IPS-15b (cell line): ENCODE measurements at regions not wholly inside any gene's neighbourhood (a gene's known extent, or its start where the extent isn't known, plus 50 kb on each side); places are given as distances from the start of the nearest gene placed in this dataset.

Experiments
- H3K27me3 ChIP-seq: one replicate; pipeline ENCODE4 v1.6.1; 2013; ENCODE audit warnings: low read length; ENCODE audit not compliant: control insufficient read depth, insufficient read depth
- H3K36me3 ChIP-seq: one replicate; pipeline ENCODE4 v1.6.1; 2013; ENCODE audit warnings: low read length; ENCODE audit not compliant: control insufficient read depth, insufficient read depth
- H3K4me1 ChIP-seq: one replicate; pipeline ENCODE4 v1.6.1; 2013; ENCODE audit warnings: mild to moderate bottlenecking, low read length; ENCODE audit not compliant: control insufficient read depth, insufficient read depth
- H3K4me3 ChIP-seq: one replicate; pipeline ENCODE4 v1.5.1; 2013; ENCODE audit warnings: low read depth, low read length
- H3K9ac ChIP-seq: one replicate; pipeline ENCODE4 v1.6.1; 2013; ENCODE audit warnings: low read depth, mild to moderate bottlenecking, low read length
- H3K9me3 ChIP-seq: one replicate; pipeline ENCODE4 v1.6.1; 2013; ENCODE audit warnings: mild to moderate bottlenecking, low read length; ENCODE audit not compliant: control insufficient read depth, insufficient read depth

DNA sequence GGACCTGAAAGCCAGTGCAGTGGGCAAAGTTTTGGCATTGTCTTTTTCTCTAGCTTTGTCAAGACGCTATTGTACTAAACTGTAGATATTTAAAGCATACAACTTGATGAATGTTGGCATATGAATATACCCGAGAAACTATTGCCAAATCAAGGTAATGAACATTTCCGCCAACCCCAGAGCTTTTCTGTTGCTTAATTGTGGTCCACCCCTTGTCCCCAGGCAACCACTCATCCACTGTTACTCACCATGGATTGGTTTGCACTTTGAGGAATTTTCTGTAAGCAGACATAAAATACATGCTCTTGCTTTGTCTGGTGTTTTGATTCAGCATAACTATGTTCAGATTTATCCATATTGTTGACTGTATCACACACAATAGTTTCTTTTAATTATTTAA is 688.4 kb downstream of the ADCYAP1 start:
- H3K4me1 ChIP-seq: no peaks in the 10 kb centered on the region
- no peaks in the 10 kb centered on the region for H3K36me3 ChIP-seq
- H3K27me3 ChIP-seq: no peaks in the 10 kb centered on the region
- H3K4me3 ChIP-seq: no peak overlapping the region
- no peaks in the 10 kb centered on the region for H3K9me3 ChIP-seq
- H3K9ac ChIP-seq: no peak overlapping the region

DNA sequence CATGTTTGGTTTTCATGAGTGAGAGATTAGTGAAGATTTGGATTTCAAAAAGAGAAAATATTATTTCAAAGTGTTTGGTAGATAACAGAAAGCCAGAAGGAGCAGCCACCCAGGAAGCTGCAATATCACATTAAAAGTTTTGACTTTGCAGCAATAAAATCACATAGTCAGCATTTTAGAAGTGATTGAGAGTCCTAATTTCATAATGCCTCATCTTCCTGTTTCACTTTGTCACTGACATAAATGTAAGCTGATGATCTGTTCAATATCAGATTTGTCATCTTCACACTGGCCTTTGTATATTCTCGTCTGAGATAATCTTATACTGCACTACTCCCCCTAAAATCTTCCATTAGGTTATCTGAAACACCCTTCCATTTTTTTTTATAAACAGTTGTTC is 690.5 kb downstream of the ADCYAP1 start:
- Histone ChIP-seq H3K27me3 (no peaks in the 10 kb centered on the region), H3K4me3 (no peak overlapping the region), H3K9me3 (no peaks in the 10 kb centered on the region), H3K9ac (no peak overlapping the region), H3K4me1 (no peaks in the 10 kb centered on the region), H3K36me3 (no peaks in the 10 kb centered on the region)

DNA sequence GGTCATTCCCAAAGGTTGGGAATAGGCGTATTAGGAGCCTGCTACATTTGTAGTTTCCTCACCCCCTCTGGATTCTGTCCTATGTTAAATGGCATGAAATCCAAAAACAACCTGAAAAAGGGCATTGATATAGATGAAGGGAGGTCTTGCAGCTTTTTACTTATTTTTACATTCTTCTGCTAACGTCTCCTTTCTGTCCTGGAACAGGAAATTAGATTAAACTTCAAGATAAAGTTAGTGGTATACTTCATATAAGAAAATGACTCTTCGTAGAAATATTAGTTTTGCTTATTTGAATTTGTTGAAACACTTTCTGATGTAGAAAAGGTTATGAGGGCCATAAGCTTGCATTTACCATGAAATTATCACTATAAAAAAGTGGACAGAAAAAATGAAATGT is 694.5 kb downstream of the ADCYAP1 start:
- Histone ChIP-seq H3K9ac (no peak overlapping the region), H3K4me3 (no peak overlapping the region), H3K9me3 (no peaks in the 10 kb centered on the region), H3K27me3 (no peaks in the 10 kb centered on the region), H3K36me3 (no peaks in the 10 kb centered on the region), H3K4me1 (no peaks in the 10 kb centered on the region)

DNA sequence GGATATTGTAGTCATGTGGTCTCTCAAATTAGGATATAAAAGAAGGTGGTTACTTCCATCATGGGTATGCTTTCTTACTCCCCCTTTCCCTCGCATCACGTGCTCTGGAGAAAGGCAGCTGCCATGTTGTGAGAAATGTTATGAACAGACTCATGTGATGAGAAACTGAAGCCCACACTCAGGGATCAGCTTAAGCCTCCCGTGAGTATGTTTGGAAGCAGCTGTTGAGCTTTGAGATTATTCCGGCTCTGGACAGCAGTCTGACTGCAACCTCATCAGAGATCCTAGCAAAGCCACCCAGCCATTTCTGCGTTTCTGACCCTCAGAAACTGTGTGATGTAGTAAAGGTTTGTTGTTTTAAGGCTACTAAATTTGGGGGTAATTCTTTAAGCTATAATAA is 700.1 kb downstream of the ADCYAP1 start:
- no peaks in the 10 kb centered on the region for H3K4me1 ChIP-seq
- H3K9me3 ChIP-seq: no peaks in the 10 kb centered on the region
- H3K9ac ChIP-seq: no peak overlapping the region
- no peak overlapping the region for H3K4me3 ChIP-seq
- H3K27me3 ChIP-seq: no peaks in the 10 kb centered on the region
- no peaks in the 10 kb centered on the region for H3K36me3 ChIP-seq

DNA sequence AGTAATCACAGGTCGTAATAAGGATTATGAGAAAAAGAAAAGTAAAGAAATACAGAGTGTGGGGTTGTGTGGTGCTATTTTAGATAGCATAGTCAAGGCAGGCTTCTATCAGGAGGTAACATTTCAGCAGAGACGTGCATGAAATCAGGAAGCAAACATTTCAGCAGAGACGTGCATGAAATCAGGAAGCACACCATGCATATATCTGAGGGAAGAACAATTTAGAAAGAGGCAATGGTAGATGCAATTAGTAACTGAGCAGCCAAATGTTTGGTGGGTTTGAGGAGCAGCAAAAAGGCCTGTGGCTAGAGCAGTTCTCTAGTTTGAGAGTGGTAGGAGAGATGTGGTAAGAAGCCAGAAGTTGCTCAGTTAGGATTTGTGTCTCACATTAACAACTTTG is 713.7 kb downstream of the ADCYAP1 start:
- Histone ChIP-seq H3K27me3 (no peaks in the 10 kb centered on the region), H3K9me3 (no peaks in the 10 kb centered on the region), H3K36me3 (no peaks in the 10 kb centered on the region), H3K4me1 (no peaks in the 10 kb centered on the region), H3K4me3 (no peak overlapping the region), H3K9ac (no peak overlapping the region)

DNA sequence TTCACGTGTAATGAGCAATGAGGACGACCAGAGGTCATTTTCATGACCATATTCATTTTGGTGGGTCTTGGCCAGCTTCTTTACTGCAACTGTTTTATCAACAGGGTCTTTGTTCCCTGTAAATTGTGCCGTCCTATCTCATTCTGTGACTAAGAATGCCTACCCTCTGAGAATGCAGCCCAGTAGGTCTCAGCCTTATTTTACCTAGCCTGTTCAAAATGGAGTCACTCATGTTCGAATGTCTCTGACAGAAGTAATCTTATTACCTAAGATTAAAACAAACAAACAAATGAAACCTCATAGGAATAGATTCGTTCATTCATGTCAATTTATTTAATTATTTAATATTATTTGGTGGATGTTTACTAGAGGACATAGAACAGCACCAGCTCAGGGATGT is 714.8 kb downstream of the ADCYAP1 start:
- Histone ChIP-seq H3K9ac (no peak overlapping the region), H3K4me1 (no peaks in the 10 kb centered on the region), H3K27me3 (no peaks in the 10 kb centered on the region), H3K4me3 (no peak overlapping the region), H3K9me3 (no peaks in the 10 kb centered on the region), H3K36me3 (no peaks in the 10 kb centered on the region)

DNA sequence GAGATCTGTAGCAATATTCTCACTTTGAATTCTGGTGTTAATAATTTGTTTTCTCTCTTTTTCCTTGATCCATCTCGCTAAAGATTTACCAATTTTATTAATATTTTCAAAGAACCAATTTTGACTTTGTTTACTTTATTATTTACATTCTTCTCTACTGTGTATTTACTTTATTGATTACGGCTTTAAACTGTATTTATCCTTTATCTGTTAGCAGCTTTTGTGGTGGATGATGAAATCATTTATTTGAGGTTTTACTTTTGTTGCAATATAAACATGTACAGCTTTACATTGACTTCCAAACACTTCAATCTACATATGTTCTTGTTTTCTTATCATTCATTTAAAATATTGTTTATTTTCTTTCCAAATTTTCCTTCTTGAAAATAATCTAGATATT is 719.9 kb downstream of the ADCYAP1 start:
- no peaks in the 10 kb centered on the region for H3K9me3 ChIP-seq
- no peaks in the 10 kb centered on the region for H3K36me3 ChIP-seq
- H3K9ac ChIP-seq: no peak overlapping the region
- H3K4me3 ChIP-seq: no peak overlapping the region
- no peaks in the 10 kb centered on the region for H3K4me1 ChIP-seq
- H3K27me3 ChIP-seq: no peaks in the 10 kb centered on the region

DNA sequence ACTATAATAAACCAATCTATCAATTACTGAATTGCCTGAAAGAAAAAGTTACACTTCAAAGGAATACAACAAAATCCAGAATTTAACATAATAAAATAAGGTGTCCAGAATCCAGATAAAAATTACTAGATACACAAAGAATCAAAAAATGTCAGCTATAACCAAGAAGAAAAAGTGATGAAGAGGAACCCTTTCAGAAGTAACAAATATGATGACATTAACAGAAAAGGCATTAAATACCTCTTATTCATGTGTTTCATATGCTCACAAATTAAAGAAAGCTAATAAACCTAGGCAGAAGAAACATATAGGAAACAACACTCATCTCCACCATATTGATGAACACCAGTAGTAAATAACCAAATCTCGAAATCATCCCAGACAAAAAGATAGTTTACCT is 722.8 kb downstream of the ADCYAP1 start:
- Histone ChIP-seq H3K36me3 (no peaks in the 10 kb centered on the region), H3K27me3 (no peaks in the 10 kb centered on the region), H3K4me3 (no peak overlapping the region)

DNA sequence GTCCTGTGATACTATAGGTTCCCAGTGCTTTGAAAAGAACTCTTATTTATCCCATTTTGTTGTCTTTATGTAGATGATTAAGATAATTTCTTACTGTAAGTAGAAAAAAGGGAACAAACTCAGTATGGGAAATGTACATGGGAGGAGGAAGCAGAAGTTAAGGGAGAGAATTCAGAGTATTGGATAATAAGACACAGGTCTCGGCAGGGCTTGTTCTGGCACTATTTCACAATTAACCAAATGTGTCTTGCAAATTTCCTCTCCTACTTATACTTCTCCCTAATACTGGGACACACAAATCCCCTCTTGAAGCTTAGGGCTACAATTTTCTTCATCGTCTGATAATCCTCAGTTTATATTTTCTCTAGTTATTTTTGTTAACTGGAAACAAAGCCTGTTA is 744.0 kb downstream of the ADCYAP1 start:
- Histone ChIP-seq H3K4me3 (no peak overlapping the region), H3K9me3 (no peaks in the 10 kb centered on the region), H3K9ac (no peak overlapping the region), H3K27me3 (no peaks in the 10 kb centered on the region), H3K4me1 (no peaks in the 10 kb centered on the region), H3K36me3 (no peaks in the 10 kb centered on the region)

More for the DNA sequence above, 722.8 kb downstream of the ADCYAP1 start:
- H3K4me1 ChIP-seq: no peaks in the 10 kb centered on the region
- H3K9ac ChIP-seq: no peak overlapping the region
- no peaks in the 10 kb centered on the region for H3K9me3 ChIP-seq

DNA sequence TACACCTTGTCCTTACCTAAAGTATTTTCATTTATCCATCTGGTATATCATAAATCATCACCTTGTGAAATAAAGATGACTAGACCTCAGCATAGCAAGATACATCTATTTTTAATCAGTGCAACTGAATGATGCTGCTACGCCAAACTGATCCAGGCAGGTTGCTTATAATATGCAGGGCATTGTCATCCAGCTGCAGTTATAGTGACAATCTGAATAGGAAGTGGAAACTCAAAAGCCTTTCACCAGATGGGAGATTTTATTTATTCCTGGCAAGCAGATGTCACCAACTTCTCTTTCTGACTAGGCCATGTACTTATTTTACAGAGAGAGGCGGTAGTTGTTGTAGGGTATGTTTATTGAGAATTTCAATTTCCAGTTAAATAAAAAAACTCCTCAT is 747.3 kb downstream of the ADCYAP1 start:
- no peaks in the 10 kb centered on the region for H3K36me3 ChIP-seq
- no peaks in the 10 kb centered on the region for H3K27me3 ChIP-seq
- H3K4me1 ChIP-seq: no peaks in the 10 kb centered on the region
- H3K9ac ChIP-seq: no peak overlapping the region
- no peak overlapping the region for H3K4me3 ChIP-seq
- no peaks in the 10 kb centered on the region for H3K9me3 ChIP-seq

DNA sequence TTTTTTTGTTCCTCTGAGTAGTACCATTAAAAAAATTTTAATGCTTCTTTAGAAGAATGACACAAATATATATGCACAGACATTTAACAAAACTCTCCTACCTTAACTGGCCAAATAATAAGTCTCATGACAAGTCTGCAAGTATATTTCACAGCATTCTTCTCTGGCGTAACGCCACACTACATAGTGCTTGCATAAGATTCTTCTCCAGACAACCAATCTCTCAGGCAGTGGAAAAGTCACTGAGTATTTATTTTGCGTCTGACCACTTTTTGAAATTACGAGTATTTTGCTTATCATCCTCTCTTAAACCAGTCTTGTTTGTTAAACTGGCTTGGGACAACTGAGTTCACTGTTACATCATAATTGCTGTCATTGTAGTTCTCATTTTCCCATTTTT is 749.2 kb downstream of the ADCYAP1 start:
- Histone ChIP-seq H3K27me3 (no peaks in the 10 kb centered on the region), H3K4me3 (no peak overlapping the region), H3K9me3 (no peaks in the 10 kb centered on the region), H3K4me1 (no peaks in the 10 kb centered on the region), H3K9ac (no peak overlapping the region), H3K36me3 (no peaks in the 10 kb centered on the region)

DNA sequence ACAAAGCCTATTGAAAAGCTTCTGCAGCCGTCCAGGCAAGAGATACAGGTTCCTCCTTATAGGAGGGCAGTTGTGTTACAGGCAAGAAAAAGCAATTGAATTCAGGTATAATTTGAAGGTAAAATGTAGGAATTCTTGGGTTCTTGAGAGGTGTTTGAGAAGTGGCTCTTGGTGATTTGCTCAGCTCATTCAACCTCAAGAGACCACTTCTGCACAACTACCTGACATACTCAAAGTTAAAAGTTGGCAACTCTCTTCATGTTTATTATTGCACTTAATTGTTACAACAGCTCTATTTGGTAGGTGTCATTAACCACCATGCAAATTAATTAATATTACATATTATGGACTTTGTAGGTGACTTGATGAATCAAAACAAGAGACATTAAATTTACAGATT is 753.2 kb downstream of the ADCYAP1 start:
- H3K4me3 ChIP-seq: no peak overlapping the region

More for the DNA sequence above, 753.2 kb downstream of the ADCYAP1 start:
- Histone ChIP-seq H3K4me1 (no peaks in the 10 kb centered on the region), H3K27me3 (no peaks in the 10 kb centered on the region), H3K9me3 (no peaks in the 10 kb centered on the region), H3K9ac (no peak overlapping the region), H3K36me3 (no peaks in the 10 kb centered on the region)
